HG03469 (cell line): ENCODE measurements at regions not wholly inside any gene's neighbourhood (a gene's known extent, or its start where the extent isn't known, plus 50 kb on each side); places are given as distances from the start of the nearest gene placed in this dataset.

Experiments
- ATAC-seq: cut with Tn5 transposase; IDR thresholded peaks from one replicate; pipeline ENCODE4 v1.9.1; 2021; ENCODE audit warnings: mild to moderate bottlenecking, moderate library complexity, moderate number of reproducible peaks; ENCODE audit not compliant: unreplicated experiment

DNA sequence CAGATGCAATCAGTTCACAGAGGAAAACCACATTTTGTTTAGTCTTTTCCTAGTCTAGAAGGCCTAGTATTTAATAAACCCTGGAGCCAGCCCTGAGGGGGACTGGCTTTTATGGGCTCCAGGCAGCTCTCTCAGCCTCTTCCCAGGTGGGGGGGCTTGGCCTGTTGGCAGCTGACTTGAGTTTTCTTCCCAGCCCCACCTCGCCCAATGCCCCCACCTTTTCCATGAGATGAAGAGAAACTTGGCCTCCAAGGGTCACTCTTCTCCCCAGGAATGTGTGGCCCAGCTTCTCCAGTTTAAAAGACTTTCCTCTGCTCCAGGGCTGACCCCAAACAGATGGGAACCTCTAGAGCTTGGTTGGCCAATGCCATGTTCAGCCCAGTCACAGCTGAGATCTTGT lies 196.1 kb downstream of the BMP7 start:
- no peak for ATAC-seq

DNA sequence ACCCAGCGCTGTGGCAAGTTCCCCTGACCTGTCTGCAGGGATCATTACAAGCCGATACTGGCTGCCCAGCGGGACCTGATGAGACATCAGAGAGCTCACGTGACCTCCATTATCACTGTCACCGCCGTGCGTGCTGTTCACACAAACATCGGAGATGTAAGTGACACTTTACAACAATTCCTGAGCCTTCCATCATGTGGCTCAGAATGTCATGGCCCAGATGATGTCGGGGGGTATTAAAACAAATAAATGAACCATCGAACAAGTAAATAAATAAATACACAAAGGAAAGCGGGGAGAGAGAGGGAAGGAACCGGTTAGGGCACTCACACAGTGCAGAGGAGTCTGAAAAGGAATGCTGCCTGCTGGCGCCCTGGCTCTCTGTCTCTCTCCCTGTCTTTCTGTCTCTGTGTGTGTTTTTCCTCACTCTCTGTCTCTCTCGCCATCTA lies 195.1 kb downstream of the BMP7 start:
- ATAC-seq, result no peak

DNA sequence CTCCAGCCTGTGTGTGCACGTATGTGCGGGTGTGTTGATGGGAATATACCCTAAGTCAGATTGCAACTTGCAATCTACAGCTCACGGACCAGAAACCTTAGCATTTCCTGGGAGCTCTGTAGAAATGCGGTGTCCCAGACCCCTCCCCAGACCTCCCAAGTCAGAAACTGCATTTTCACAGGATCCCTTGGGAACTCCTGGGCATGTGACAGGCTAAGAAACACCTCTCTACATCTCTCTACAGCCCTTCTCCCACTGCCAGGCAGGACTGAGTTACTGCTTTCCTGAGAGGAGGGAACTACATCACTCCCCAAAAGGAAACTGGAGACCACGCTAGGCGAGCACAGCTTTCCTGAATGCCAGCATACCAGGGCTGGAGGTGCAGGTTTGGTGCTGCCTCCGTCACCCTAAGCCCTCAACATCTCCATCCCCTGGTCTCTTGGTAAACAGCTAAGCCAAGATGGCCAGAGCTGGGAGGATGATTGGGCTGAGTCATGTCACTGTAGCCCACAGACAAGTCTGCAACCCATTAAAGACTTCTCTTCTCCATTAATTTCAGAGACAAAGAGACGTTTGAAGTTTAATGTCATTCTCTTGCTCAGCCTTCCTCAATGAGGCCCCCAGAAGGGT lies 194.4 kb downstream of the BMP7 start:
- no peak for ATAC-seq

DNA sequence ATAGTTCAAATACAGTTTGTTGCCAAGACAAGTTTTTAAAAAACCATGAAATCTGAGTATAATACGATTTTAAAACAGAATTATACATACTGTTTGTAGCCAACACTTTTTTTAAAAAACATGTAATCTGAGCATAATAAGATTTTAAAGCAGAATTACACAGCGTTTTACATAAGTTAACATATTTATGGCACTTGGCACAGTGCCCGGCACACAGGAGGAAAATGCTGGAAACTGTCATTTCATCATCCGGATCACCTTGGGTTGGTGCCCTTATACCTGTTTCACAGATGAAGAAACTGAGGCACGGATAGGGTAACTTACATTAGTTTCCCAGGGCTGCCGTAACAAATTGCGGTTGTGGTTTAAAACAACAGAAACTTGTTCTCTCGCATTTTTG lies 193.0 kb downstream of the BMP7 start:
- ATAC-seq, result no peak

DNA sequence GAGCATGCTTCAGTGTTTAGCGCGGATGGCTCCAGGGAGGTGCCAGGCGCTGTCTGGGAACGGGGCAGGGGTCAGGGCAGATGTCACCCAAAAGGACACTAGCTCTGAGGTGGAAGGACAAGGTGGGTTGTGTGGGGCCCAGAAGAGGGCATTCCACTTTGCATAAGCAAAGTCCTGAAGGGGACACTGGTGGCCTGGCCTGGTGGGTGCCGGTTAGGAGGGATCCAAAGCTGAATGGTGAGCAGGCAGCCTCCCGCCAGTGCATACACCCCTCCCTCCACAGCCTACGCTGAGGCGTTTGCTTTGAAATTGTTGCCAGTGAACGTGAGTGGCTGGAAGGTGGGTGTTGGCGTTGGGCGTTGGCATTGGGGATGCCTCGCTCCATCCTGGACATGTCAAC lies 192.1 kb downstream of the BMP7 start:
- no peak for ATAC-seq

DNA sequence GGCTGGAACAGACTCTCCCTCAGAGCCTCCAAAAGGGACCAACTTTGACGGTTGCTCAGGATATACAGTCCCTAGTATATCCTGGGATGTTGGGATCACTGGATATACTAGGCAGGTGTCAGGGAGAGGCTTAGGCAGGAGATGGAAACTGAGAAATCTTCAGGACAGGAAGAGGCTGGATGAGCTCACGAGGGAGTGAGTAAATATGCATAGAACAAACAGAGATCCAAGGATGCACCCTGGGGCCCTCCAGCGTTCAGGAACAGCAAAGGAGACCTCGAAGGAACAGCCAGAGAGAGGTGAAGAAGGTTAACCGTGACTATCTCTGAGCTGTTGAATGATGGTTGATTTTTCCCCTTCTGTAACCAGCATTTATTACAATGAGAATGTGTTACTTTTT lies 191.3 kb downstream of the BMP7 start:
- ATAC-seq, result no peak

DNA sequence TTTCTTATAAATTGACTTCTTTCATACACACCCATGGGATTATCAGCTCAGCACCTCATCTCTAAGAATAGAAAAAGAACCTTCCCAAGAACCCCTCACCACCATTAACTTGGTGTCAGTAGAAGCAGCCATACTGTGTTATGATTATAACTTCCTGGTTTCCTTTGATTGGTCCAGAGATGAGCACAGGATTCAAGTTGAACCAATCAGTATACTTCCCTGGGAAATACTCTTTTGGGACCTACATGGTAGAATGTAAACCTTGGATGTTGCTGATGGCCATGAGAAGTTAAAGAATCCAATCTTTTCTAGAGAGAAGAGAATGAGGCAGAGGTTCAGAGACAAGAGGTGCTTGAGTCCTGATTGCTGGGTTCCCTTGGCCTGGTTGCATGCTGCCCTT lies 190.8 kb downstream of the BMP7 start:
- ATAC-seq, result no peak

DNA sequence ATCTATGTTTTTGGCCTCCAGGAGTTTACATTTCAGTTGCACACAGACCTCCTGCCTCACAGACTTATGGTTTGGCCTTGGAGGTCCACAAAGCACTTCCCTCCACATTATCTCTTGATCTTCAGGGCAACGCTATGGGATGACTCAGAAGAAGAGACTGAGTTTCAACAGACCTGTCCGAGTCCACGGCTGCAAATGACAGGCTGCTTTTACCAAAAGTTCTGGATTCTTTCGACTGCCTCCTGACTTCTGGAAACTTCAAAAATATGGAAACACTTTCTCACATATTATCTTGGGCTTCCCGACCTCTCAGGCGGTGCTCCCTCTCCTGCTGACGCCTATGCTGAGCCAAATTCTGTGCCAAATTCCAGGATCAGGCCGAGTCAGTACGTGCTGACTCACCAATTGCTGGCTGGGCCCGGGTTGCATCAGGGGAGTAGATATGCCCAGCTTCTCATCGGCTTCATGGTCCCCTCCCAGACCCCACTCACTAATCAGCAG lies 190.2 kb downstream of the BMP7 start:
- no peak for ATAC-seq

DNA sequence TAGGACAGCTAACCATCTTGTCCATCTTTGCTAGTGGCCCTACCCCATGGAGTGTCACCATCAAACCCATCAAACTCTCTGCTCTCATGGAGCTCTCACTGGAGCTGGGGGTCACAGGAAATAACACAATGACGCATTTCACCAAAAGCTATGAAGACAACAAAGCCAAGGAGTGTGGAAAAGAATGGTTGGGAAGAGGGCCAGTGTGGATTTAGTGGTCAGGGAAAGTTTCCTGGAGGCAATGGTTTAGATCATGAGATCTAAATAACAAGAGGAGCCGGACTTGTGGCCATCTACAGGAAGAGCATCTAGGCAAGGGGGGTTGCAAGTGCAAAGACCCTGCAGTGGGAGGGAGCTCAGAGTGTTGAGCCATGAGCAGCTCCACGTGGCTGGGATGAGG lies 189.5 kb downstream of the BMP7 start:
- ATAC-seq, result no peak

DNA sequence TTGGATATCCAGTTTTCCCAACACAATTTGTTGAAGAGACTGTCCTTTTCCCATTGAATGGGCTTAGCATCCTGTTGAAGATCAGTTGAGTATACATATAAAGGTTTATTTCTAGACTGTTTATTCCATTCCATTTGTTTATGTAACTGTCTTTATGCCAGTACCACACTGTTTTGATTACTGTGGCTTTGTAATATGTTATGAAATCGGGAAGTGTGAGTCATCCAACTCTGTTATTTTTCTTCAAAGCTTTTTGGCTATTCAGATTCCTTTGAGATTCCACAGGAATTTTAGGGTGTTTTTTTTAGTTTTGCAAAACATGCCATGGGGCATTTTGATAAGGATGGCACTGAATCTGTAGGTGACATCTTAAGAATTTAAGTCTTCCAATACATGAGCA lies 188.3 kb downstream of the BMP7 start:
- no peak for ATAC-seq

DNA sequence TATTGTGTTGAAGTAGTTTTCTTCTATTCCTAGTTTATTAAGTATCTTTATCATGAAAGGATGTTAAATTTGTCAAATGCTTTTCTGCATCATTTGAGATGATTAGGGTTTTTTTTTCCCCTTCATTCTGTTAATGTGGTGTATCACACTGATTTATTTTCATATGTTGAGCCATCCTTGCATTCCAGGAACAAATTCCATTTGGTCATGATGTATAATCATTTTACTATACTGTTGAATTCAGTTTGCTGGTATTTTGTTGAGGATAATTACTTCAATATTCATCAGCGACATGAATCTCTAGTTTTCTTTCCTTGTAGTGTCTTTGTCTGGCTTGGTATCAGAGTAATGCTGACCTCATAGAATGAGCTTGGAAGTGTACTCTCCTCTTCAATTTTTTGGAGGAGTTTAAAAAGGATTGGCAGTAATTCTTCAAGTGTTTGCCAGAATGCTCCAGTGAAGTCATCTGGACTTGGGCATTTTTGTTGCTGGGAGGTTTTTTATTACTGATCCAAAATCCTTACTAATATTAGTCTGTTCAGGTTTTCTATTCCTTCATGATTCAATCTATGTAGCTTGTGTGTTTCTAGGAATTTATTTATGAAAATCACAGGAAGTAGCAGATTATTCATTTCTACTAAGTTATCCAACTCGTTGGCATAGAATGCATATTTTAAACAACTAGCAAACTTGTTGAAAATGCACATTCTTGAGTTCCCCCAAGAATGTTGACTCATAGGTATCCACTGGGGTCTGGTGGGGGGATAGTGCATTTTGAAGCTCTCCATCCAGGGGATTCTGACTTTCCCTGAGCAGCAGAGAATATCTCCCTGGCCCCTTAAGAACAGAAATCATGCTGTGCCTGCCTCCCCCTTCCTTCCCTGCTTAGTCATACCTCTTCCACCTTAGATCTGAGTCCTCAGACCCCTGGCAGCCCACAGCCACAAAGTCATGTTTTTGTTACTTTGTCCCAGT lies 187.1 kb downstream of the BMP7 start:
- ATAC-seq, result no peak

DNA sequence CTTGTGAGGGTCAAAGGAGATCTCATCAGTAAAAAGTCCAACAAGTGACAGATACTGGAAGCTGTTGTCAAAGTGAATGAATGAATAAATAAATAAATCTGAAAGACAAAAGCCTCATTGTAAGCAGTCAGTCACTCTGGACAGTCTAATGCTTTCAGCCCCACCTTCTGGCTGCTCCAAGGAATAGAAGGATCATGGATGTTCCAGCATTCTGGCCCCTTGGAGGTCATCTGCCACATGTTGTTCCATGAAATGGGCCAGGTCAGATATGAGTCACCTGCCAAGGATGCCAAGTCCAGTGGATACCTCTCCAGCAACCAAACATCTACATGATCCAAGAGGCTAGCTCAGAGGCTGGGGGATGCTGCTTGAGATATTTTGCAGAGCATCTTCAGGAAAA lies 185.6 kb downstream of the BMP7 start:
- ATAC-seq, result no peak

DNA sequence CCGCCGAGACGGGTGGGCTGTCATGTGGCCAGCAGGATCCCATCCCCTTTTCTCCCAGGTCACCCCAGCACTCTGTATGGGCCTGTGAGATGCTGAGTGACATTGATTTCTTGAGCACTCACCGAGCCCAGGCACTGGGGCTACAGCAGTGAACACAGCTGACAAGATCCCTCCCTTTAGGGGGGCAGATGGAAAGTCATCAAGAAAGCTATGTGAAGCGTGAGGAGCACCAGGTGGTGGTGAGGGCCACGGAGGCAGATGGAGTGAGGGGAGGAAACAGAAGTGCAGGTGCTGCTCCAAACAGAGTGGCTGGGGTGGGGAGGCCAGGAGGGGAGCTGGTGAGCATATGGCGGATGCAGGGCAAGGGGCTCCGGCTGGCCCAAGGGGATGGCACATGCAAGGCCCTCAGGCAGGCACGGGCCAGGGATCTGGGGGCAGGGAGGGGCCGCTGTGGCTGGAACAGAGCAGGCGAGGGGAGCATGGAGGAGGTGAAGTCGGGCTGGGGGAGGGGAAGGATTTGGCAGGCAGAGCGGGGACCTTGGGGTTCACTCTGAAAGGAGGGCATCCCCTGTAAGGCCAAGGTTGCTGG lies 184.0 kb downstream of the BMP7 start:
- no peak for ATAC-seq

DNA sequence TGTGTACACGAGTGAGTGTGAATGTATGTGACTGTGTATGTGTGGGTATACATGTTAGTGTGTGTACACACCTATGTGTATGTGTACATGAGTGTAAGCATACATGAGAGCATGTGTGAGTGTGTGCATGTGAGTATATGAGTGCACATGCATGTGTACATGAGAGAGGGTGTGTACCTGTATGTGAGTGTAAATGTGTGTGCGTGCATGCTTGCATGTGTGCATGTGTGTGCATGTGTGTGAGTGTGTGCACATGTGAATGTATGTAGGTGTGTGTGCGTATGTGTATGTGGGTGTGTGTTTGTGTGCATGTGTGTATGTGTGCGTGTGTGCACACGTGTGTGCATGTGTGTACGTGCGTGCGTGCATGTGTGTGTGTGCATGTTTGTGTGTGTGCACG lies 183.4 kb downstream of the BMP7 start:
- no peak for ATAC-seq

DNA sequence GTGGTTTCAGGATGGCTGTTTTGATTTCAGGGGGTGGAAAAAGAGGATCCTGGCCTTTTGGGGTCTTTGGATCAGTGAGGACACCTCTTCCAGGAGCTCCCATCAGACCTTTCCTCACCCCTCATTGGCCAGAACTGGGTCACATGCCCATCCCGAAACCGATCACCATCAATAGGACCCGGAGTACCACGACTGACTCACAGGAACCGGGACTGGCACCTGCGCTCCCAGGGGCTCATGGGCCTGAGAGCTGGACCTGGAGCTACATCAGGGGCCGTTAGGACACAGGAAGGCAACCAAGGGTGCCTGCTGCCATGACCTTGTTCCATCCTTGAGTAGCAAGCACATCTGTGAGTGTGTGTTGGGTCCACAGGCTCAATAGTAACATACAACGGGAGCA lies 180.4 kb downstream of the BMP7 start:
- no peak for ATAC-seq

DNA sequence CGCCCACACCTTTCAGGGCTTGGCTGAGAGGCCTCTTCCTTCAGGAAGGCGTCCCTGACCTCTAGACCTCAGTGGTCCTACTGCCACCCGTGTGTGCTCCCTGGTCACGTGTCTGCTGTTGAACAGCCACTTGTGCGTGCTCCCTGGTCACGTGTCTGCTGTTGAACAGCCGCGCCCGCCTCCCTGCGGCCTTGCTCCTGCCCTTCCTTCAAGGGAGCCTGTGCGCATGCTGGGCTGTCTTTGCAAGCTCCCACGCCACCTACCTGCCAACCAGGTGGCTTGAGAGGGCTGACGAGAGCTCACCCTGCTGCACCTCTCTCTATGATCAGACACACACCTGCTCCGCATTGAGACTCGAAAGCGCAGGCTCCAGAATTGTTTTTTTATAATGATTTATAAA lies 179.3 kb downstream of the BMP7 start:
- no peak for ATAC-seq

DNA sequence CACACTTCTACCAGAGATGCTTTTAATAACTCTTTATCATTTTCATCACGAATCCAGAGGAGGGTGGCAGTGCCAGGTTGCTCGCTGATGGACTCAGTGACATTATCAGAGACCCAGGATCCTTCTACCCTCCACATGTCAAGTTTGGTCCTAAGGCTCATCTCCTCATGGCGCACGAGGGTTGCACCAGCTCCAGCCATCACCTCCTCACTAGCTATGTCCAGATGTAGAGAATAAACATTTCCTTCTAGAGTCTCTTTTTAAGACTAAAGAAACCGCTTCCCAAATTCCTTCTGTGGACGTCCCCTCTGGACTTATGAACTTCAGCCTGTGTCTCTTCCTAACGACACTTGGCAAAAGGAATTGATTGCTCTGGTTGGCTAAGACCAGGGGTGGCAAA lies 178.7 kb downstream of the BMP7 start:
- no peak for ATAC-seq

DNA sequence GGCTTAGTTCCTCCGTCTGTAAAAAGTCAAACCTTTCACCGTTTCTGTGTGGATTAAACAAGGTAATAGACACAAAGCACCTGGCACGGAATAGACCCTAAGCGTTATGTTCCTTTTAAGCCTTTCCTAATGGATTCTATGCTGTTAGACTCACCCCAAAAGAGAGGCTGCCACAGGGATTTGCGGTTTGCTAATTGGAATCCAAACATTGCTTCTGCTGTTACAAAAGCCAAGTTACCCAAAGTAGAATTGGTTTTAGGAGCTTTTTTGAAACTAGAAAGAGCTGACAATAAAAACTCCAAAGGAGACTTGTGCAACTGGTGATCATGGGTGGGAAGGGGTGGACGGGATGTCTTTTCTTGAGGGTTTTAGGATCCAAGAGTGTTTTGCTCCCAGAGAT lies 178.0 kb downstream of the BMP7 start:
- ATAC-seq, result no peak

DNA sequence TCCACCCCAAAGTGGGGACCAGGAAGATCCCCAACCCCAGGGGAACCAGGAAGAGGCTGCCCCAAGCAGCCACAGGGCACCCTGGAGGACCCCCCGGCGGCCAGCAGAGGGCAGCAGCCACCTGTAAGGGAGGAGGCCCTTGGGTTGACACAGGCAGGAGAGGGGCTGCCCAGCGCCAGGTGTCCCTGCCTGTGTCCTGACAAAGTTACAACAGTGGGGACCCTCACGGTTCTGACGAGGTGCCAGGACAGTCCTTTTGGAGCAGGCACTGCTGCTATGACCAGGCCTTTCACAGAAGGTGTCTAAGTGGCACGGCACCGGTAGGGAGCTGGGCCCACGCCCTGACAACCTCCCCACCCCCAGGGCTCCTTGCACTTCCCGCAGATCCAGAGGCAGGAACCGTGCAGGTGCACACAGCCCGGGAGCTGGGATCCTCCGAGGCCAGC lies 176.7 kb downstream of the BMP7 start:
- peak; percentile 64 for ATAC-seq

DNA sequence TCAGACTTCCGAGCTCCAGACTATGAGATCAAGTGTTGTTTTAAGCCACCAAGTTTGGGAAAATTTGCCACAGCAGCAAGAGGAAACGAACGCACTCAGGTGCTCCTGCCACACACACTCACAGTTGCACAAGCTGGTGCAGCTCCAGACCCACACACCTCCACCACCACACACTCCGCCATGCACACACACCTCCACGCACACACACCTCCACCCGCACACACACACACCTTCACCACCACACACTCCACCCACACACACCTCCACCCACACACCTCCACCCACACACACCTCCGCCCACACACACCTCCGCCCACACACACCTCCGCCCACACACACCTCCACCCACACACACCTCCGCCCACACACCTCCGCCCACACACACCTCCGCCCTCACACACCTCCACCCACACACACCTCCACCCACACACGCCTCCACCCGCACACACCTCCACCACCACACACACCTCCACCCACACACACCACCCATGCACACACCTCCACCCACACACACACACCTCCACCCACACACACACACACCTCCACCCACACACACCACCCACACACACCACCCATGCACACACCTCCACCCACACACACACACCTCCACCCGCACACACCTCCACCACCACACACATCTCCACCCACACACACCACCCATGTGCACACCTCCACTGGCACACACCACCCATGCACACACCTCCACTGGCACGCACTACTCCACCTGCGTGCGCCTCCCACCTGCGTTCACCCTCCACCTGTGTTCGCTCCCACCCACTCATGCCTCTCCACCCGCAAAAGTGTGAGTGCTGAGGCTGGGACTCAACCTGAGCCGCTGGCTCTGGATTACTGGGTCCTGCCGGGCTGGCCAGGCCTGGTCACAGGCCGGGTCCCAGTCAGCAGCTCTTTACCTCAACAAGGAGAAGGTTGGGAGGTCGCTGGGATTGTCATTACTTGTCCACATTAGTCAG lies 175.6 kb downstream of the BMP7 start:
- ATAC-seq, result no peak

DNA sequence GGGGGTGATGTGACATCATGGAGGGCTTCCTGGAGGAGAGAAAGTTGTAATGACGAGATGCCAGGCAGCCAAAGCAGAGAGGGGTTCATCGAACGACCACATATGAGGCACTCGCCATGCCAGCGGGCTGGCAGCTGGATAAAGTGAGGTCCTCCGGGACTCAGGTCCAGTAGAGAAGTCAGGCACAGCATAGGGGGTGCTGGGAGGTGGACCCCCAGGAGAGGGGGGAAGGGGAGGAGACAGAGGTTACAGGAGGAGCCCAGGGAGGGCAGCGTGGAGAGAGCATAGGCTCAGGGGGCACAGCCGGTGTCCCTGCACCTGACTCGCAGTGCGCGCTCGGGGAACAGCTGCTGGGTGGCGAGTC lies 174.7 kb downstream of the BMP7 start:
- ATAC-seq, result no peak
